Vagina (tissue), 2 donors: ENCODE measurements at regions not wholly inside any gene's neighbourhood (a gene's known extent, or its start where the extent isn't known, plus 50 kb on each side); places are given as distances from the start of the nearest gene placed in this dataset.

ENCODE experiments used
- DNase-seq, 2 donors: peaks; one replicate each; pipeline ENCODE4 v3.0.0-alpha.2; 2017; ENCODE audit errors: extremely low spot score in 2 of 2
- H3K27ac ChIP-seq: fragments of 200-600 bp; sonication (generic); one replicate; pipeline ENCODE4 v1.5.1; 2019
- H3K27me3 ChIP-seq: fragments of 200-600 bp; sonication (generic); one replicate; pipeline ENCODE4 v1.5.1; 2019
- H3K36me3 ChIP-seq, 2 donors: fragments of 200-600 bp; sonication (generic); one replicate each; pipeline ENCODE4 v1.5.1; 2017 to 2019
- H3K4me1 ChIP-seq: fragments of 200-600 bp; sonication (generic); one replicate; pipeline ENCODE4 v1.5.1; 2019
- H3K4me3 ChIP-seq, 2 donors: fragments of 200-600 bp; sonication (generic); 1 replicate in 1 of 2; 2 replicates in 1 of 2; pipeline ENCODE4 v1.5.1; 2016 to 2019
- H3K9me3 ChIP-seq: fragments of 200-600 bp; sonication (generic); one replicate; pipeline ENCODE4 v1.5.1; 2019
- POLR2A ChIP-seq, 2 donors: fragments of 450-650 bp; IDR thresholded peaks; one replicate each; pipeline ENCODE4 v1.6.1; 2017; ENCODE audit warnings: antibody characterized with exemption in 2 of 2, mild to moderate bottlenecking in 2 of 2, moderate library complexity in 2 of 2
- POLR2AphosphoS5 ChIP-seq, 2 donors: sonication (generic); formaldehyde crosslinking; IDR thresholded peaks; one replicate each; pipeline ENCODE4 v1.9.0; 2017; ENCODE audit warnings: antibody characterized with exemption in 2 of 2, mild to moderate bottlenecking in 2 of 2, low read depth in 1 of 2; ENCODE audit not compliant: insufficient read depth in 1 of 2
- intact Hi-C: fragments of 100-400 bp; cut with DNase I; formaldehyde crosslinking; loops from one replicate; pipeline ENCODE4 v1.15.1; 2023
- TF ChIP-seq, protein P1 (sequence below), 3 experiments: fragments of 450-650 bp in 2 of 3; fragments of 200-600 bp in 1 of 3; sonication (generic) in 1 of 3; IDR thresholded peaks; one replicate each; pipeline ENCODE4 v1.5.1; 2017 to 2019; ENCODE audit warnings: antibody characterized with exemption in 3 of 3, mild to moderate bottlenecking in 2 of 3, moderate library complexity in 2 of 3

DNA sequence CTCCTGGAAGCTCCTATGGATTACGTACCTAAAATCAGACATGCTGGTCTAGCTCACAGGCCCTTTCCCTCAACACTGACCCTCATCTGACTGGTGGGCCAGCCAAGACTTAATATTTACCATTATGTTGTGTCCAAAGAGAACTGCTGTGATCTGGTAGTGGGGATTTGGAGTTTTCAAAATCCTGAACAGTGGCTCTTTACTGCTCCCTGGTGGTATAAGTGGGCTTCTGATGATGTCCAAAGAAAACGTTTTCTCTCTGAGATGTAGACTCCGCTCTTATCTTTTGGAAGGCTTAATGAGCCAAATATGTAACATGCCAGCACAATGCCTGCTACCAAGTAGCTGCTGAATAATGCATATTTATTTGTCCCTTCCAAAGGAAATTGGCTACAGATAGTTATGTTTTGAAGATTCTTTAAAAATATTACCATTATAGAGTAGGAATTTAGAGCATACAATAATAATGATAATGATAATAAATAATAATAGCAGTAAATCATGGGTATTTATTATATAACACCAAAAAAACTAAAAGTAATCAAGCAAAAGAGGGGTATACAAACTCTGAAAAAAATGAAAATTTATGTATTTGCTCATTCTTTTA, 406.6 kb upstream of the TNC start:
- DNase-seq = no peak
- Histone ChIP-seq H3K36me3 (no peaks in the 10 kb centered on the region), H3K27ac (no peak overlapping the region), H3K9me3 (no peaks in the 10 kb centered on the region), H3K27me3 (no peaks in the 10 kb centered on the region), H3K4me3 (no peak overlapping the region), H3K4me1 (no peaks in the 10 kb centered on the region)
- intact Hi-C loops = no loop called here
- TF ChIP-seq, protein P1, sequence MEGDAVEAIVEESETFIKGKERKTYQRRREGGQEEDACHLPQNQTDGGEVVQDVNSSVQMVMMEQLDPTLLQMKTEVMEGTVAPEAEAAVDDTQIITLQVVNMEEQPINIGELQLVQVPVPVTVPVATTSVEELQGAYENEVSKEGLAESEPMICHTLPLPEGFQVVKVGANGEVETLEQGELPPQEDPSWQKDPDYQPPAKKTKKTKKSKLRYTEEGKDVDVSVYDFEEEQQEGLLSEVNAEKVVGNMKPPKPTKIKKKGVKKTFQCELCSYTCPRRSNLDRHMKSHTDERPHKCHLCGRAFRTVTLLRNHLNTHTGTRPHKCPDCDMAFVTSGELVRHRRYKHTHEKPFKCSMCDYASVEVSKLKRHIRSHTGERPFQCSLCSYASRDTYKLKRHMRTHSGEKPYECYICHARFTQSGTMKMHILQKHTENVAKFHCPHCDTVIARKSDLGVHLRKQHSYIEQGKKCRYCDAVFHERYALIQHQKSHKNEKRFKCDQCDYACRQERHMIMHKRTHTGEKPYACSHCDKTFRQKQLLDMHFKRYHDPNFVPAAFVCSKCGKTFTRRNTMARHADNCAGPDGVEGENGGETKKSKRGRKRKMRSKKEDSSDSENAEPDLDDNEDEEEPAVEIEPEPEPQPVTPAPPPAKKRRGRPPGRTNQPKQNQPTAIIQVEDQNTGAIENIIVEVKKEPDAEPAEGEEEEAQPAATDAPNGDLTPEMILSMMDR (IDR thresholded peaks at IDR 0.05) = peak; percentile 49 to 73 (median 70)
- TF ChIP-seq POLR2AphosphoS5 (IDR thresholded peaks at IDR 0.05; ENCODE audit: insufficient read depth in 1 of 2, low read depth in 1 of 2) = peak in 1 of 2 donors; percentile 31
- no peak for TF ChIP-seq POLR2A (IDR thresholded peaks at IDR 0.05)

DNA sequence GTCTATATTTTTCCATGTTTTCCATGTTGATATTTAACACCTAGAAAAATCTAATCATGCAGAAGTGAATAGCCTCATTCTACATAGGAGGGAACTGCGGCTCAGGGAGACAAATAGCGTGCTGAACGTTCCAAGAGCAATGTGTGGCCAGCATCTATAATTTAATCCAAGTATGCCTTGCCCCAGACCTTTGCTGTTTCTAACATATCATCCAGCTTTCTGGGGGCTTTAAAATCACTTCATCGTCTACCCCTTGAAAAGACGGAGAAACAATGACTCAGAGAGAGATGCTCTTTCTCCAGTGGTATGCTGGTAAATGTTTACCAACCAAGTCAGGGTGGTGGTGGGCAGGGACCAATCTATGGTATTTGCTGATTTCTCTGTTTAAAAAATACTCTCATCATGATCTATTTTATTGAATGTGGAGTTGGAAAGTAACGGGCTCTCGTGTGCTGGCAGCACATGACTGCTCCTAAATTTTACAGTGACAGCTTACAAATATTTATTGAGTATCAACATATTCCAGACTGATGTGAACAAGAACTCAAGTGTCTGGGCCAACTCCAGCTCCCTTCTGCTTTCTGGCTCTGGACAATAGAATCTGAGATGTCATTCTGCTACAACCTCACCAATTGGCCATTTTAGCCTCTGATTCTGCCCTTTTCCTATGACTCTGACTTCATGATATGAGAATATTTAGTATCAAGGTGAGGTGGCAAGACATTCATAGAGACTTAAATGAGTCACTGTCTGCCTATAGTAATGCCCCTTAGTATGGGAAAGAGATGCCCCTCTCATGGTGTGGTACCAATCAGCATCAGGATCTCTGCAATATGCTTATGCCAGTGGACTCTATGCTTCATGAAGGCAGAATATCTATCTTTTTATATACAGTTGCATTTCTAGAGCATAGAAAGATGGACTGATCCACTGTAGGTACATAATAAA, 407.4 kb upstream of the TNC start:
- Histone ChIP-seq H3K27me3 (no peaks in the 10 kb centered on the region), H3K27ac (no peak overlapping the region), H3K4me1 (no peaks in the 10 kb centered on the region), H3K36me3 (no peaks in the 10 kb centered on the region), H3K4me3 (no peak overlapping the region), H3K9me3 (no peaks in the 10 kb centered on the region)
- no peak for DNase-seq
- intact Hi-C loops = no loop called here
- no peak for TF ChIP-seq POLR2A (IDR thresholded peaks at IDR 0.05)
- TF ChIP-seq, protein P1 (IDR thresholded peaks at IDR 0.05) = no peak
- no peak for TF ChIP-seq POLR2AphosphoS5 (IDR thresholded peaks at IDR 0.05; ENCODE audit: insufficient read depth in 1 of 2, low read depth in 1 of 2)

DNA sequence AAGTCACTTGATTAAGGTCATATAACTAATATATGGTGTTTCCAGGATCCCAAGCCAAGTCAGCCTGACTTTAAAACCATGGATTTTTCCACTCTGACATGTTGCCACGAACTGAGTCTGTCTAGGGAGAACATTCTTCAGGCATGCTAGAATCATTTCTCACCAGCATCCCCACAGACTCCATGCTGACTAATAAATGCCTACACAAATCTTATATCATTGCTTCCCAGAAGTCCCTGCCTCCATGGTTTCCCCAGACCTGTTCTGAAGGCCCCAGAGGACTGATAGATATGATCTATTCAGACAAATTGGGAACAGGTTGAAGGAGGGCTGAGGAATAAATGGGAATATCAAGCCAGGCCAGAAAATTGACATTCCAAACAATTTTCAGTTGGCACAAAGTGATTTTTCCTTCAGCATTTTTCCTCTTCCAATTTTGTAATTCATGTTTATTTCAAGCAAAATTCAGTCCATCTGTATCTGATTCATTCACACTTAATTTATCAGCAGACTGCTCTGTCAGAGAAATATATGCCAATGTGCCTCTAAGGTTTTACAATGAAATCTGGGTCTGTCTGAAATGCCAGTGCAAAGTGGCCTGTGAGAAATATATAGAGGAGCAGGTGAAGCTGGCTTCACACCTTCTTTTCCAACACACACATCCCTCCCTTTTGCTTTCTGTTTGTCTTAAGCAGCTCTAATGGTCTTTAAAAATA, 413.6 kb upstream of the TNC start:
- Histone ChIP-seq H3K4me1 (no peaks in the 10 kb centered on the region), H3K27me3 (no peaks in the 10 kb centered on the region), H3K4me3 (no peak overlapping the region), H3K36me3 (no peaks in the 10 kb centered on the region), H3K27ac (no peak overlapping the region), H3K9me3 (no peaks in the 10 kb centered on the region)
- TF ChIP-seq POLR2A (IDR thresholded peaks at IDR 0.05) (no peak), POLR2AphosphoS5 (IDR thresholded peaks at IDR 0.05; ENCODE audit: insufficient read depth in 1 of 2, low read depth in 1 of 2) (no peak)
- TF ChIP-seq, protein P1 (IDR thresholded peaks at IDR 0.05) = no peak
- intact Hi-C loops = no loop called here
- no peak for DNase-seq

DNA sequence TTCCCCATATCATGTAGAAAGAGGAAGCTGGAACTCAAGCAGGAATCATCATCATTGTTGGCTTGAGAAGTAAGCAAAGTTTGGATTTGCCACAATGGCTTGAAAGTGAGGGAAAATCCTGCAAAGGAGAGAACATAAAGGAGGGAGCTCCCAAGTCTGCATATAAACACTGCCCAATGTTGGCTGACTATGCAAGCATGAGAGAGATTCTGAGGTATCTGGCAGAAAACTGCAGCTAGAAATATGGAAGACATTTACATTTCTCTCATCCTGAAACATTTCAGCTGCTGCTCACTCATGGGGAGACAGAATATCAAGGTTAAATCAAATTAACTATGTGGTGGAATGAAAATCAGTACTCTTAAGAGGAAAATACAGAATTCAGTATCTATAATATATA, 415.6 kb upstream of the TNC start:
- intact Hi-C loops = no loop called here
- Histone ChIP-seq H3K9me3 (no peaks in the 10 kb centered on the region), H3K27ac (no peak overlapping the region), H3K36me3 (no peaks in the 10 kb centered on the region), H3K4me1 (no peaks in the 10 kb centered on the region), H3K27me3 (no peaks in the 10 kb centered on the region), H3K4me3 (no peak overlapping the region)
- TF ChIP-seq POLR2A (IDR thresholded peaks at IDR 0.05) (no peak), POLR2AphosphoS5 (IDR thresholded peaks at IDR 0.05; ENCODE audit: insufficient read depth in 1 of 2, low read depth in 1 of 2) (no peak)
- TF ChIP-seq, protein P1 (IDR thresholded peaks at IDR 0.05) = no peak
- DNase-seq = no peak
